ENCODE measurements at regions not wholly inside any gene's neighbourhood (a gene's known extent, or its start where the extent isn't known, plus 50 kb on each side); places are given as distances from the start of the nearest gene placed in this dataset.

DNA sequence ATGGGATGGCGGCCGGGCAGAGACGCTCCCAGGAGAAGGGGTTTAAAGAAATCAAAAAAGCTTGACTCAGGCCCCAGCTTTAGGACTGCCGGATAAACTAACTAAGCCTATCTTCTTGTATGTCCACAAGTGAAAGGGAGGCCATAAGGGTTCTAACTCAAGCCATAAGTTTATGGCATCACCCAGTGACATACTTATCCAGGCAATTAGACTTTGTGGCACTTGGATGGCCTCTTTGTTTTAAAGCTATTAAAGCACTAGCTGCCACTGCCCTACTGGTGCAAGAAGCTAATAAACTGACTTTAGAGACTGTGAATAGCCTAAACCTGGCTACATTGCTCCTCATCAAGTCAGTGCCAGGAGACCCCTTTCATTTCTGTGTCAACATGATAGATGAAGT is 102.0 kb downstream of the ZNF429 start:
- no peak for TF ChIP-seq CTCF (IDR thresholded peaks at IDR 0.05)
- TF ChIP-seq POLR2A (IDR thresholded peaks at IDR 0.05) = no peak
- no peak for TF ChIP-seq POLR2AphosphoS5 (IDR thresholded peaks at IDR 0.05)
